HepG2 (cell line): ENCODE measurements at regions not wholly inside any gene's neighbourhood (a gene's known extent, or its start where the extent isn't known, plus 50 kb on each side); places are given as distances from the start of the nearest gene placed in this dataset.

Source experiments
- ATAC-seq: fragments of 200-7000 bp; cut with Tn5 transposase; 3 replicates; pipeline ENCODE4 v1.9.1; 2020; ENCODE audit warnings: mild to moderate bottlenecking, moderate library complexity
- BruUV-seq: library from RNA; stranded (reverse); fragments of 400-500 nt; replicated peaks from 2 replicates; lab custom pipeline; 2021; lab: Mats Ljungman, UMichigan
- CTCF ChIA-PET: fragments of 300-600 bp; formaldehyde crosslinking; extraction: SDS; loops from one replicate; lab custom pipeline; 2021; ENCODE audit warnings: low total read pairs, inconsistent platforms, low intra/inter-chr PET ratio; lab: Yijun Ruan, JAX
- POLR2A ChIA-PET: fragments of 350-600 bp; sonication (Branson Sonifier 250); formaldehyde crosslinking; loops from one replicate; lab custom pipeline; 2020; ENCODE audit warnings: antibody characterized with exemption, inconsistent platforms; lab: Yijun Ruan, JAX
- DNase-seq: peaks from one replicate; pipeline ENCODE4 v3.0.0-alpha.2; 2015; ENCODE audit warnings: low spot score
- FAIRE-seq: peaks from 3 replicates; lab custom pipeline; 2011; peaks lifted over from hg19 to GRCh38; lab: Jason Lieb, UNC
- H2AFZ ChIP-seq: one replicate; pipeline ENCODE4 v1.6.1; 2011; ENCODE audit warnings: low read length, inconsistent platforms
- H3K27ac ChIP-seq: fragments of 300-600 bp; 3 replicates; pipeline ENCODE4 v1.8.0; 2011; ENCODE audit warnings: mixed run types, mild to moderate bottlenecking, mixed read lengths, low read length, inconsistent platforms; ENCODE audit not compliant: insufficient read depth; ENCODE audit errors: extremely low read length
- H3K27me3 ChIP-seq, 2 experiments: fragments of 200-600 bp in 1 of 2; 2 replicates in 1 of 2; 3 replicates in 1 of 2; pipeline versions ENCODE4 v1.6.0 to v1.8.0; 2011; ENCODE audit warnings: low read length in 2 of 2, mild to moderate bottlenecking in 2 of 2, moderate library complexity in 2 of 2, inconsistent platforms in 1 of 2; ENCODE audit not compliant: insufficient read depth in 2 of 2, control insufficient read depth in 1 of 2
- H3K36me3 ChIP-seq, 2 experiments: fragments of 200-600 bp in 1 of 2; replicated peaks in 1 of 2; 2 replicates in 1 of 2; 3 replicates in 1 of 2; pipeline versions ENCODE4 v1.5.1 to v1.8.0; 2011; ENCODE audit warnings: low read length in 2 of 2, inconsistent platforms in 1 of 2; ENCODE audit not compliant: insufficient read depth in 2 of 2, control insufficient read depth in 1 of 2
- H3K4me1 ChIP-seq: 2 replicates; pipeline ENCODE4 v1.5.1; 2012; ENCODE audit warnings: low read length, inconsistent platforms; ENCODE audit not compliant: insufficient read depth
- H3K4me2 ChIP-seq: 2 replicates; pipeline ENCODE4 v1.6.0; 2011; ENCODE audit warnings: low read depth, low read length, inconsistent platforms
- H3K4me3 ChIP-seq, 3 experiments: fragments of 200-600 bp in 1 of 3; sonication (generic), shearing (Covaris generic) in 1 of 3; replicated peaks in 1 of 3; 2 replicates each; pipeline ENCODE4 v1.5.1; 2011 to 2016; ENCODE audit warnings: low read length in 3 of 3, inconsistent platforms in 2 of 3, low read depth in 2 of 3, mild to moderate bottlenecking in 2 of 3, control low read depth in 1 of 3, mixed read lengths in 1 of 3; ENCODE audit not compliant: insufficient read depth in 1 of 3
- H3K79me2 ChIP-seq: one replicate; pipeline ENCODE4 v1.6.1; 2011; ENCODE audit warnings: low read length, inconsistent platforms; ENCODE audit not compliant: insufficient read depth
- H3K9ac ChIP-seq: 2 replicates; pipeline ENCODE4 v1.6.0; 2011; ENCODE audit warnings: mild to moderate bottlenecking, low read depth, low read length, inconsistent platforms; ENCODE audit not compliant: insufficient read depth
- H3K9me3 ChIP-seq: 2 replicates; pipeline ENCODE4 v1.5.1; 2012; ENCODE audit warnings: mild to moderate bottlenecking, low read length
- H4K20me1 ChIP-seq: 2 replicates; pipeline ENCODE4 v1.6.0; 2011; ENCODE audit warnings: inconsistent platforms, mild to moderate bottlenecking, low read length, moderate library complexity; ENCODE audit not compliant: insufficient read depth
- ARHGAP35 ChIP-seq: sonication (generic); formaldehyde crosslinking; IDR thresholded peaks from 2 replicates; pipeline ENCODE4 v1.9.0; 2022; ENCODE audit warnings: mild to moderate bottlenecking, inconsistent platforms, moderate library complexity, missing genetic modification reagents, borderline replicate concordance
- DNMT3B ChIP-seq: conservative IDR thresholded peaks from 2 replicates; pipeline ENCODE4 v1.6.1; 2016; ENCODE audit warnings: missing biosample characterization, control low read depth
- PCBP2 ChIP-seq: fragments of 200-400 bp; formaldehyde crosslinking; optimal IDR thresholded peaks from 2 replicates; pipeline ENCODE3; 2018; ENCODE audit warnings: low read length, low read depth; ENCODE audit not compliant: poor library complexity, severe bottlenecking
- ZNF562 ChIP-seq: sonication (generic); formaldehyde crosslinking; IDR thresholded peaks from 2 replicates; pipeline ENCODE4 v1.8.0; 2022; ENCODE audit warnings: missing genetic modification reagents, borderline replicate concordance
- ZNF615 ChIP-seq: sonication (generic); formaldehyde crosslinking; IDR thresholded peaks from 2 replicates; pipeline ENCODE4 v1.5.0; 2020; ENCODE audit warnings: mild to moderate bottlenecking, missing genetic modification reagents, borderline replicate concordance
- WGBS: methylation state at CpG from one replicate; pipeline ENCODE4 v1.1.6; 2017; ENCODE audit warnings: low lambda C conversion rate; 5-methylcytosine and 5-hydroxymethylcytosine counted together
- in situ Hi-C: cut with HindIII; loops from 2 replicates; pipeline ENCODE4 v1.10.0; 2017; ENCODE audit warnings: low pct_unique_long_range_greater_than_20kb; ENCODE audit not compliant: extremely low pct_ligation_motif_present
- intact Hi-C: fragments of 100-400 bp; cut with micrococcal nuclease; formaldehyde crosslinking; loops from one replicate; pipeline ENCODE4 v1.10.0; 2022; ENCODE audit not compliant: unreplicated experiment
- TF ChIP-seq, protein P1 (sequence below): sonication (generic); formaldehyde crosslinking; IDR thresholded peaks from 2 replicates; pipeline ENCODE4 v1.8.0; 2022; ENCODE audit warnings: mild to moderate bottlenecking, missing genetic modification reagents, moderate library complexity
- TF ChIP-seq, protein P2 (sequence below): sonication (generic); formaldehyde crosslinking; IDR thresholded peaks from 2 replicates; pipeline ENCODE4 v1.4.0; 2020; ENCODE audit warnings: missing genetic modification reagents, borderline replicate concordance
- TF ChIP-seq, protein P3 (sequence below): sonication (generic); formaldehyde crosslinking; IDR thresholded peaks from 2 replicates; pipeline ENCODE4 v1.4.0; 2020; ENCODE audit warnings: mild to moderate bottlenecking, missing genetic modification reagents, borderline replicate concordance
- TF ChIP-seq, protein P4 (sequence below): sonication (generic); formaldehyde crosslinking; IDR thresholded peaks from 2 replicates; pipeline ENCODE4 v1.8.0; 2022; ENCODE audit warnings: mild to moderate bottlenecking, missing genetic modification reagents, borderline replicate concordance
- TF ChIP-seq, protein P5 (sequence below): sonication (generic); formaldehyde crosslinking; IDR thresholded peaks from 2 replicates; pipeline ENCODE4 v1.8.1; 2023; ENCODE audit warnings: missing genetic modification reagents, mild to moderate bottlenecking, borderline replicate concordance

DNA sequence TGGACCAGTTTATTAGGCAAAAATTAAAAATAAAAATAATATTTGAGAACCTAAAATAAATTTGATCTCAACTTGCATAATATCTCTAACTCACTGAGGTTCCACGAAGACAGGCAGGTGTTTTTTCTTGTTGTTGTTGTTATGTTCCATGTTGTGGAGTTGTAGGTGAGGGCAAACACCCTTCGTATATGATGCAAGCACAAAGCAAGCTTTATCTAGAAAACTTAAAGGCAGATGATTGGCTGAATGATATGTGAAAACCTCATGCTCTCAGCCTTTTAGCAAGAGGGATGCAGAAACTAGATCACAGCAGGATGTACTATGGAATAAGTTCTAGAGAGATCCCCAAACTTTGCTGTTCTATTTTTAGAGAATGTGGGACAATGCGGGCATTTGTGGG, 502.7 kb downstream of the ETNK1 start:
- Histone ChIP-seq H2AFZ (no peak overlapping the region), H3K9ac (no peak overlapping the region), H3K4me1 (no peaks in the 10 kb centered on the region), H3K4me3 (no peak overlapping the region), H3K4me2 (no peak overlapping the region), H3K27ac (no peak overlapping the region), H3K79me2 (no peaks in the 10 kb centered on the region), H3K27me3 (no peaks in the 10 kb centered on the region; a peak in 1 of 5 replicates), H3K36me3 (no peaks in the 10 kb centered on the region), H4K20me1 (no peaks in the 10 kb centered on the region), H3K9me3 (no peaks in the 10 kb centered on the region)
- 10% methylated on average over 3 of the region's 3 CpGs for WGBS
- ChIA-PET CTCF (no interaction called here), POLR2A (no interaction called here)
- FAIRE-seq: no peak
- no peak for ATAC-seq
- intact Hi-C loops (no loop called here), in situ Hi-C loops (no loop called here)
- DNase-seq: no peak
- no peak for TF ChIP-seq ZNF615 (CRISPR knock-in tag)
- TF ChIP-seq ARHGAP35 (CRISPR knock-in tag): no peak
- TF ChIP-seq, protein P1, sequence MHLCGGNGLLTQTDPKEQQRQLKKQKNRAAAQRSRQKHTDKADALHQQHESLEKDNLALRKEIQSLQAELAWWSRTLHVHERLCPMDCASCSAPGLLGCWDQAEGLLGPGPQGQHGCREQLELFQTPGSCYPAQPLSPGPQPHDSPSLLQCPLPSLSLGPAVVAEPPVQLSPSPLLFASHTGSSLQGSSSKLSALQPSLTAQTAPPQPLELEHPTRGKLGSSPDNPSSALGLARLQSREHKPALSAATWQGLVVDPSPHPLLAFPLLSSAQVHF: no peak
- TF ChIP-seq PCBP2: no peak
- TF ChIP-seq, protein P2, sequence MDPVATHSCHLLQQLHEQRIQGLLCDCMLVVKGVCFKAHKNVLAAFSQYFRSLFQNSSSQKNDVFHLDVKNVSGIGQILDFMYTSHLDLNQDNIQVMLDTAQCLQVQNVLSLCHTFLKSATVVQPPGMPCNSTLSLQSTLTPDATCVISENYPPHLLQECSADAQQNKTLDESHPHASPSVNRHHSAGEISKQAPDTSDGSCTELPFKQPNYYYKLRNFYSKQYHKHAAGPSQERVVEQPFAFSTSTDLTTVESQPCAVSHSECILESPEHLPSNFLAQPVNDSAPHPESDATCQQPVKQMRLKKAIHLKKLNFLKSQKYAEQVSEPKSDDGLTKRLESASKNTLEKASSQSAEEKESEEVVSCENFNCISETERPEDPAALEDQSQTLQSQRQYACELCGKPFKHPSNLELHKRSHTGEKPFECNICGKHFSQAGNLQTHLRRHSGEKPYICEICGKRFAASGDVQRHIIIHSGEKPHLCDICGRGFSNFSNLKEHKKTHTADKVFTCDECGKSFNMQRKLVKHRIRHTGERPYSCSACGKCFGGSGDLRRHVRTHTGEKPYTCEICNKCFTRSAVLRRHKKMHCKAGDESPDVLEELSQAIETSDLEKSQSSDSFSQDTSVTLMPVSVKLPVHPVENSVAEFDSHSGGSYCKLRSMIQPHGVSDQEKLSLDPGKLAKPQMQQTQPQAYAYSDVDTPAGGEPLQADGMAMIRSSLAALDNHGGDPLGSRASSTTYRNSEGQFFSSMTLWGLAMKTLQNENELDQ (CRISPR knock-in tag): no peak
- no TSS peak for BruUV-seq

DNA sequence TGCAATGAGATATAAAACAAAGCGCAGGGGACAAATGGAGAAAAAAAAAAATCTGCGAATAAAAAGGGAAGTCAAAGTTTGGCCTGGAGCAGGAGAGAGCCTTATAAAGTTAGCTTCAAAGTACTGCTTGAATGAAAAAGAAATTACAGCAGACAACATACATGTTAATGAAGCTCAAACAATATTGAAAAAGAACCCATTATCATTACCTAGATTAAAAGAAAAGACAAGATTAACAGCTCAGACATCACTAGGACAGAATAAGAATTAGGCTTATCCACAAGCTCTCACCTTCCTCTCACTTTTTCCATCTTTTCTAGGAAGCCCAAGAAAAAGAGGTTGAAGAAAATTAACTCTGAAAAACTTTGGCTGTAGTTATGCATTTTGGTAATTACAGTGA, 503.5 kb downstream of the ETNK1 start:
- no TSS peak for BruUV-seq
- 65% methylated on average over 2 of the region's 2 CpGs for WGBS
- Histone ChIP-seq H3K9me3 (no peaks in the 10 kb centered on the region), H3K27ac (no peak overlapping the region), H3K27me3 (no peaks in the 10 kb centered on the region; a peak in 1 of 5 replicates), H3K9ac (no peak overlapping the region), H3K36me3 (no peaks in the 10 kb centered on the region), H3K79me2 (no peaks in the 10 kb centered on the region), H3K4me3 (no peak overlapping the region), H4K20me1 (no peaks in the 10 kb centered on the region), H2AFZ (no peak overlapping the region), H3K4me2 (no peak overlapping the region), H3K4me1 (no peaks in the 10 kb centered on the region)
- in situ Hi-C loops (no loop called here), intact Hi-C loops (no loop called here)
- CTCF ChIA-PET: no interaction called here
- no peak for ATAC-seq
- TF ChIP-seq ZNF562 (CRISPR knock-in tag) (no peak), DNMT3B (CRISPR knock-in tag) (no peak)
- TF ChIP-seq, protein P3, sequence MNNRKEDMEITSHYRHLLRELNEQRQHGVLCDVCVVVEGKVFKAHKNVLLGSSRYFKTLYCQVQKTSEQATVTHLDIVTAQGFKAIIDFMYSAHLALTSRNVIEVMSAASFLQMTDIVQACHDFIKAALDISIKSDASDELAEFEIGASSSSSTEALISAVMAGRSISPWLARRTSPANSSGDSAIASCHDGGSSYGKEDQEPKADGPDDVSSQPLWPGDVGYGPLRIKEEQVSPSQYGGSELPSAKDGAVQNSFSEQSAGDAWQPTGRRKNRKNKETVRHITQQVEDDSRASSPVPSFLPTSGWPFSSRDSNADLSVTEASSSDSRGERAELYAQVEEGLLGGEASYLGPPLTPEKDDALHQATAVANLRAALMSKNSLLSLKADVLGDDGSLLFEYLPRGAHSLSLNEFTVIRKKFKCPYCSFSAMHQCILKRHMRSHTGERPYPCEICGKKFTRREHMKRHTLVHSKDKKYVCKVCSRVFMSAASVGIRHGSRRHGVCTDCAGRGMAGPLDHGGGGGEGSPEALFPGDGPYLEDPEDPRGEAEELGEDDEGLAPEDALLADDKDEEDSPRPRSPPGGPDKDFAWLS: no peak
- TF ChIP-seq, protein P4, sequence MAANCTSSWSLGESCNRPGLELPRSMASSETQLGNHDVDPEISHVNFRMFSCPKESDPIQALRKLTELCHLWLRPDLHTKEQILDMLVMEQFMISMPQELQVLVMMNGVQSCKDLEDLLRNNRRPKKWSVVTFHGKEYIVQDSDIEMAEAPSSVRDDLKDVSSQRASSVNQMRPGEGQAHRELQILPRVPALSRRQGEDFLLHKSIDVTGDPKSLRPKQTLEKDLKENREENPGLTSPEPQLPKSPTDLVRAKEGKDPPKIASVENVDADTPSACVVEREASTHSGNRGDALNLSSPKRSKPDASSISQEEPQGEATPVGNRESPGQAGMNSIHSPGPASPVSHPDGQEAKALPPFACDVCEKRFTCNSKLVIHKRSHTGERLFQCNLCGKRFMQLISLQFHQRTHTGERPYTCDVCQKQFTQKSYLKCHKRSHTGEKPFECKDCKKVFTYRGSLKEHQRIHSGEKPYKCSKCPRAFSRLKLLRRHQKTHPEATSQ (CRISPR knock-in tag): no peak
- TF ChIP-seq, protein P5, sequence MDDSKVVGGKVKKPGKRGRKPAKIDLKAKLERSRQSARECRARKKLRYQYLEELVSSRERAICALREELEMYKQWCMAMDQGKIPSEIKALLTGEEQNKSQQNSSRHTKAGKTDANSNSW (CRISPR knock-in tag): no peak
- no peak for DNase-seq
- POLR2A ChIA-PET: no interaction called here
- no peak for FAIRE-seq
